SK-N-SH (cell line): ENCODE measurements at regions not wholly inside any gene's neighbourhood (a gene's known extent, or its start where the extent isn't known, plus 50 kb on each side); places are given as distances from the start of the nearest gene placed in this dataset.

Source experiments
- CTCF ChIA-PET: fragments of 300-600, 350-600 bp; formaldehyde crosslinking; extraction: SDS; loops from one replicate; lab custom pipeline; 2021; lab: Yijun Ruan, JAX
- POLR2A ChIA-PET: fragments of 350-600 bp; sonication (Branson Sonifier 250); formaldehyde crosslinking; extraction: SDS; loops from one replicate; lab custom pipeline; 2020; ENCODE audit warnings: antibody characterized with exemption, inconsistent platforms; lab: Yijun Ruan, JAX
- DNase-seq: peaks from one replicate; pipeline ENCODE4 v3.0.0; 2012
- H2AFZ ChIP-seq: fragments of 200-600 bp; sonication (generic); 2 replicates; pipeline ENCODE4 v1.8.1; 2016; ENCODE audit warnings: antibody characterized with exemption, mild to moderate bottlenecking, low read depth
- H3F3A ChIP-seq: fragments of 200-600 bp; sonication (generic); replicated peaks from 2 replicates; pipeline ENCODE3; 2016; ENCODE audit warnings: antibody characterized with exemption, mild to moderate bottlenecking; ENCODE audit not compliant: insufficient read depth
- H3K27ac ChIP-seq, 2 experiments: fragments of 200-500 bp in 1 of 2; fragments of 200-600 bp in 1 of 2; sonication (Bioruptor generic) in 1 of 2; sonication (generic), shearing (Covaris generic) in 1 of 2; 2 replicates each; pipeline versions ENCODE4 v1.5.1 to v1.6.1; 2014 to 2016; ENCODE audit warnings: low read depth in 2 of 2, inconsistent platforms in 1 of 2, low read length in 1 of 2, mild to moderate bottlenecking in 1 of 2, mixed read lengths in 1 of 2
- H3K27me3 ChIP-seq: fragments of 200-600 bp; sonication (generic), shearing (Covaris generic); 2 replicates; pipeline ENCODE4 v1.6.1; 2016; ENCODE audit warnings: mixed run types; ENCODE audit not compliant: insufficient read depth
- H3K36me3 ChIP-seq, 2 experiments: fragments of 200-500 bp in 1 of 2; fragments of 200-600 bp in 1 of 2; sonication (Bioruptor generic) in 1 of 2; sonication (generic) in 1 of 2; replicated peaks in 1 of 2; 2 replicates each; pipeline versions ENCODE3 to v1.5.1; 2014 to 2016; ENCODE audit warnings: low read length in 1 of 2, mild to moderate bottlenecking in 1 of 2; ENCODE audit not compliant: insufficient read depth in 2 of 2, control insufficient read depth in 1 of 2
- H3K4me1 ChIP-seq, 2 experiments: fragments of 200-500 bp in 1 of 2; fragments of 200-600 bp in 1 of 2; sonication (Bioruptor generic) in 1 of 2; sonication (generic), shearing (Covaris generic) in 1 of 2; 2 replicates each; pipeline versions ENCODE4 v1.5.1 to v1.6.1; 2014 to 2016; ENCODE audit warnings: low read depth in 1 of 2, low read length in 1 of 2, mixed run types in 1 of 2; ENCODE audit not compliant: insufficient read depth in 2 of 2, control insufficient read depth in 1 of 2
- H3K4me2 ChIP-seq: fragments of 200-600 bp; sonication (generic), shearing (Covaris generic); 2 replicates; pipeline ENCODE4 v1.6.1; 2017; ENCODE audit warnings: mixed run types
- H3K4me3 ChIP-seq, 2 experiments: fragments of 200-500 bp in 1 of 2; fragments of 200-600 bp in 1 of 2; sonication (Bioruptor generic) in 1 of 2; sonication (generic), shearing (Covaris generic) in 1 of 2; 2 replicates each; pipeline versions ENCODE4 v1.5.1 to v1.8.1; 2014 to 2016; ENCODE audit warnings: low read depth in 2 of 2, inconsistent platforms in 1 of 2, low read length in 1 of 2, mild to moderate bottlenecking in 1 of 2, mixed read lengths in 1 of 2, moderate library complexity in 1 of 2
- H3K79me2 ChIP-seq: fragments of 200-600 bp; sonication (generic); 2 replicates; pipeline ENCODE4 v1.8.1; 2017; ENCODE audit warnings: mild to moderate bottlenecking; ENCODE audit not compliant: insufficient read depth
- H3K9ac ChIP-seq: fragments of 200-600 bp; sonication (generic); 2 replicates; pipeline ENCODE4 v1.6.1; 2017; ENCODE audit warnings: mixed run types
- H3K9me2 ChIP-seq: fragments of 200-600 bp; sonication (generic); 2 replicates; pipeline ENCODE4 v1.6.1; 2017; ENCODE audit warnings: mixed run types
- H3K9me3 ChIP-seq: fragments of 200-600 bp; sonication (generic); 2 replicates; pipeline ENCODE4 v1.6.1; 2017; ENCODE audit warnings: mixed run types, mild to moderate bottlenecking, moderate library complexity
- H4K20me1 ChIP-seq: fragments of 200-600 bp; sonication (generic); 2 replicates; pipeline ENCODE4 v1.6.1; 2017; ENCODE audit warnings: mild to moderate bottlenecking, mixed run types; ENCODE audit not compliant: insufficient read depth
- CHD2 ChIP-seq: fragments of 150-350 bp; IDR thresholded peaks from 2 replicates; pipeline ENCODE4 v1.6.1; 2018; ENCODE audit warnings: low read length; ENCODE audit not compliant: partially characterized antibody
- EP300 ChIP-seq, 2 experiments: IDR thresholded peaks; 2 replicates each; pipeline versions ENCODE4 v1.4.0 to v1.6.1; 2012; ENCODE audit warnings: borderline replicate concordance in 1 of 2, low read depth in 1 of 2, low read length in 1 of 2
- EZH2phosphoT487 ChIP-seq: fragments of 200-600 bp; sonication (generic); IDR thresholded peaks from 2 replicates; pipeline ENCODE4 v1.6.1; 2017; ENCODE audit warnings: low read depth, mixed run types, mild to moderate bottlenecking, antibody characterized with exemption, moderate library complexity, borderline replicate concordance
- FOSL2 ChIP-seq: IDR thresholded peaks from 2 replicates; pipeline ENCODE4 v1.4.0; 2012; ENCODE audit warnings: low read depth, mild to moderate bottlenecking, moderate library complexity, borderline replicate concordance
- FOXJ3 ChIP-seq: sonication (generic); formaldehyde crosslinking; IDR thresholded peaks from 2 replicates; pipeline ENCODE4 v1.5.1; 2020; ENCODE audit warnings: mild to moderate bottlenecking, missing genetic modification reagents
- GABPA ChIP-seq: IDR thresholded peaks from 2 replicates; pipeline ENCODE4 v1.4.0; 2012; ENCODE audit warnings: low read depth, mild to moderate bottlenecking
- GATA2 ChIP-seq: sonication (generic); formaldehyde crosslinking; IDR thresholded peaks from 2 replicates; pipeline ENCODE4 v1.5.0; 2020; ENCODE audit warnings: mild to moderate bottlenecking, missing genetic modification reagents
- JUND ChIP-seq: IDR thresholded peaks from 2 replicates; pipeline ENCODE4 v1.4.0; 2012
- NFIC ChIP-seq: IDR thresholded peaks from 2 replicates; pipeline ENCODE4 v1.4.0; 2012; ENCODE audit warnings: borderline replicate concordance
- NRF1 ChIP-seq: IDR thresholded peaks from 2 replicates; pipeline ENCODE4 v1.6.1; 2012; ENCODE audit warnings: low read depth, mild to moderate bottlenecking, low read length
- RFX5 ChIP-seq: IDR thresholded peaks from 2 replicates; pipeline ENCODE4 v1.6.1; 2012; ENCODE audit warnings: mild to moderate bottlenecking, improper control_type of control experiment, low read length
- RXRA ChIP-seq: IDR thresholded peaks from 2 replicates; pipeline ENCODE4 v1.4.0; 2012; ENCODE audit warnings: low read depth, mild to moderate bottlenecking, borderline replicate concordance
- SMC3 ChIP-seq: IDR thresholded peaks from 2 replicates; pipeline ENCODE4 v1.6.1; 2012; ENCODE audit warnings: low read depth, low read length, improper control_type of control experiment
- TAF1 ChIP-seq: IDR thresholded peaks from 2 replicates; pipeline ENCODE4 v1.6.1; 2012; ENCODE audit warnings: low read depth, mild to moderate bottlenecking, low read length, moderate library complexity, borderline replicate concordance
- YY1 ChIP-seq: IDR thresholded peaks from 2 replicates; pipeline ENCODE4 v1.4.0; 2012; ENCODE audit warnings: low read depth, mild to moderate bottlenecking
- WGBS: methylation state at CpG from one replicate; pipeline ENCODE4 v1.1.6; 2017; ENCODE audit warnings: low lambda C conversion rate; 5-methylcytosine and 5-hydroxymethylcytosine counted together
- TF ChIP-seq, protein P1 (sequence below): fragments of 150-350 bp; IDR thresholded peaks from 2 replicates; pipeline ENCODE4 v1.6.1; 2016; ENCODE audit warnings: mild to moderate bottlenecking, low read depth, low read length
- TF ChIP-seq, protein P2 (sequence below): IDR thresholded peaks from 2 replicates; pipeline ENCODE4 v1.4.0; 2012; ENCODE audit warnings: low read depth, borderline replicate concordance
- TF ChIP-seq, protein P3 (sequence below): fragments of 150-350 bp; IDR thresholded peaks from 2 replicates; pipeline ENCODE4 v1.6.1; 2017; ENCODE audit warnings: antibody characterized with exemption, low read length, low read depth, borderline replicate concordance
- TF ChIP-seq, protein P4 (sequence below): IDR thresholded peaks from 2 replicates; pipeline ENCODE4 v1.6.1; 2012; ENCODE audit warnings: mild to moderate bottlenecking, low read depth, low read length, moderate library complexity
- TF ChIP-seq, protein P5 (sequence below): IDR thresholded peaks from 2 replicates; pipeline ENCODE4 v1.4.0; 2012; ENCODE audit warnings: low read depth
- TF ChIP-seq, protein P6 (sequence below): IDR thresholded peaks from 2 replicates; pipeline ENCODE4 v1.4.0; 2012; ENCODE audit warnings: low read depth, borderline replicate concordance

DNA sequence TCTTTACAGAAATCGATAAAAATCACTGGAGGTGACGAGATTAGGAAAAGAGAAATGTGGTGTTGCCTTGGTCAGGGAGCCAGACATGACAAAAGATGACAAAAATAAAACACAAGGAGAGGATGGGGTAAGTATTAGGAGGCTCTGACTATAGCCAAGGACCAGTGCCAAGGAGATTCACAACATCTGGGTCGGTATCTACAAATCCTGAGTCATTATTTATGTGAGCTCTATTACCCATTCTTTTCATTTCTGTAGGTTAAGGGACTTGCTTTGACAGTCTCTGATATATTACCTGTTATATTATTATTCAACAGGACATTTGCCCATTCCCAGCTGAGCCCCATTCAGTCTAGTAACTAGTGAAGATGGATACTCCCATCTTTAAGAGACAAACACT is 120.8 kb downstream of the TYW3 start (continued):
- TF ChIP-seq NRF1 (no peak), FOSL2 (no peak), RXRA (no peak), FOXJ3 (no peak), CHD2 (no peak), TAF1 (no peak)
- TF ChIP-seq, all 33 proteins: peak for 0

DNA sequence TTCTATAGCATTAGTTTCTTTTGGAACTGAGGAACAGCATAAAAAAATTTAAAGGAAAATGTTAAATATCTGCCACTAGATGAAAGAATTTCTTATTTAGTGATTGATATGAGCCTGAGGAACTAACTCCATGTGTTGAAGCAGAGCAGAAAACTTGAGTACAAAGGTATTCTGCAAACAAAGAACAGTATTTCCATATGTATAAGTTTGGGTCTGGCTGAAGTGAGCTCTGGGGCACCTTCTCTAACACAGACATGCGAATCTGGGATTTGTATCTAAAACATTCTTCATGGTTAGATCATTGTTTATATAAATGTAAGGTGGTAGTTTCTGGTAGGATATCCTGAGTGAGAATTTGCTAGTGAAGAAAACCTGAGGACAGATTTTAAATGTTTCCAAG is 123.2 kb downstream of the TYW3 start:
- H3F3A ChIP-seq: no peaks in the 10 kb centered on the region
- H3K9ac ChIP-seq: no peak overlapping the region
- H3K4me3 ChIP-seq: no peak overlapping the region
- no peak overlapping the region for H3K27ac ChIP-seq
- no peaks in the 10 kb centered on the region for H3K27me3 ChIP-seq
- no peaks in the 10 kb centered on the region for H4K20me1 ChIP-seq
- ChIA-PET POLR2A (no interaction called here), CTCF (no interaction called here)
- H3K4me2 ChIP-seq: no peak overlapping the region
- WGBS: 0% methylated on average over 1 of the region's 1 CpG
- H3K9me3 ChIP-seq: no peaks in the 10 kb centered on the region
- no peaks in the 10 kb centered on the region for H3K4me1 ChIP-seq
- H3K79me2 ChIP-seq: no peaks in the 10 kb centered on the region
- H2AFZ ChIP-seq: no peak overlapping the region
- H3K36me3 ChIP-seq: no peaks in the 10 kb centered on the region
- H3K9me2 ChIP-seq: no peaks in the 10 kb centered on the region
- DNase-seq: no peak
- TF ChIP-seq, protein P1, sequence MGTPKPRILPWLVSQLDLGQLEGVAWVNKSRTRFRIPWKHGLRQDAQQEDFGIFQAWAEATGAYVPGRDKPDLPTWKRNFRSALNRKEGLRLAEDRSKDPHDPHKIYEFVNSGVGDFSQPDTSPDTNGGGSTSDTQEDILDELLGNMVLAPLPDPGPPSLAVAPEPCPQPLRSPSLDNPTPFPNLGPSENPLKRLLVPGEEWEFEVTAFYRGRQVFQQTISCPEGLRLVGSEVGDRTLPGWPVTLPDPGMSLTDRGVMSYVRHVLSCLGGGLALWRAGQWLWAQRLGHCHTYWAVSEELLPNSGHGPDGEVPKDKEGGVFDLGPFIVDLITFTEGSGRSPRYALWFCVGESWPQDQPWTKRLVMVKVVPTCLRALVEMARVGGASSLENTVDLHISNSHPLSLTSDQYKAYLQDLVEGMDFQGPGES: no peak
- no peak for TF ChIP-seq YY1
- TF ChIP-seq, protein P2, sequence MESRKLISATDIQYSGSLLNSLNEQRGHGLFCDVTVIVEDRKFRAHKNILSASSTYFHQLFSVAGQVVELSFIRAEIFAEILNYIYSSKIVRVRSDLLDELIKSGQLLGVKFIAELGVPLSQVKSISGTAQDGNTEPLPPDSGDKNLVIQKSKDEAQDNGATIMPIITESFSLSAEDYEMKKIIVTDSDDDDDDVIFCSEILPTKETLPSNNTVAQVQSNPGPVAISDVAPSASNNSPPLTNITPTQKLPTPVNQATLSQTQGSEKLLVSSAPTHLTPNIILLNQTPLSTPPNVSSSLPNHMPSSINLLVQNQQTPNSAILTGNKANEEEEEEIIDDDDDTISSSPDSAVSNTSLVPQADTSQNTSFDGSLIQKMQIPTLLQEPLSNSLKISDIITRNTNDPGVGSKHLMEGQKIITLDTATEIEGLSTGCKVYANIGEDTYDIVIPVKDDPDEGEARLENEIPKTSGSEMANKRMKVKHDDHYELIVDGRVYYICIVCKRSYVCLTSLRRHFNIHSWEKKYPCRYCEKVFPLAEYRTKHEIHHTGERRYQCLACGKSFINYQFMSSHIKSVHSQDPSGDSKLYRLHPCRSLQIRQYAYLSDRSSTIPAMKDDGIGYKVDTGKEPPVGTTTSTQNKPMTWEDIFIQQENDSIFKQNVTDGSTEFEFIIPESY: no peak
- TF ChIP-seq, protein P3, sequence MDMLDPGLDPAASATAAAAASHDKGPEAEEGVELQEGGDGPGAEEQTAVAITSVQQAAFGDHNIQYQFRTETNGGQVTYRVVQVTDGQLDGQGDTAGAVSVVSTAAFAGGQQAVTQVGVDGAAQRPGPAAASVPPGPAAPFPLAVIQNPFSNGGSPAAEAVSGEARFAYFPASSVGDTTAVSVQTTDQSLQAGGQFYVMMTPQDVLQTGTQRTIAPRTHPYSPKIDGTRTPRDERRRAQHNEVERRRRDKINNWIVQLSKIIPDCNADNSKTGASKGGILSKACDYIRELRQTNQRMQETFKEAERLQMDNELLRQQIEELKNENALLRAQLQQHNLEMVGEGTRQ: no peak
- TF ChIP-seq EZH2phosphoT487: no peak
- no peak for TF ChIP-seq FOXJ3
- no peak for TF ChIP-seq JUND
- TF ChIP-seq, protein P4, sequence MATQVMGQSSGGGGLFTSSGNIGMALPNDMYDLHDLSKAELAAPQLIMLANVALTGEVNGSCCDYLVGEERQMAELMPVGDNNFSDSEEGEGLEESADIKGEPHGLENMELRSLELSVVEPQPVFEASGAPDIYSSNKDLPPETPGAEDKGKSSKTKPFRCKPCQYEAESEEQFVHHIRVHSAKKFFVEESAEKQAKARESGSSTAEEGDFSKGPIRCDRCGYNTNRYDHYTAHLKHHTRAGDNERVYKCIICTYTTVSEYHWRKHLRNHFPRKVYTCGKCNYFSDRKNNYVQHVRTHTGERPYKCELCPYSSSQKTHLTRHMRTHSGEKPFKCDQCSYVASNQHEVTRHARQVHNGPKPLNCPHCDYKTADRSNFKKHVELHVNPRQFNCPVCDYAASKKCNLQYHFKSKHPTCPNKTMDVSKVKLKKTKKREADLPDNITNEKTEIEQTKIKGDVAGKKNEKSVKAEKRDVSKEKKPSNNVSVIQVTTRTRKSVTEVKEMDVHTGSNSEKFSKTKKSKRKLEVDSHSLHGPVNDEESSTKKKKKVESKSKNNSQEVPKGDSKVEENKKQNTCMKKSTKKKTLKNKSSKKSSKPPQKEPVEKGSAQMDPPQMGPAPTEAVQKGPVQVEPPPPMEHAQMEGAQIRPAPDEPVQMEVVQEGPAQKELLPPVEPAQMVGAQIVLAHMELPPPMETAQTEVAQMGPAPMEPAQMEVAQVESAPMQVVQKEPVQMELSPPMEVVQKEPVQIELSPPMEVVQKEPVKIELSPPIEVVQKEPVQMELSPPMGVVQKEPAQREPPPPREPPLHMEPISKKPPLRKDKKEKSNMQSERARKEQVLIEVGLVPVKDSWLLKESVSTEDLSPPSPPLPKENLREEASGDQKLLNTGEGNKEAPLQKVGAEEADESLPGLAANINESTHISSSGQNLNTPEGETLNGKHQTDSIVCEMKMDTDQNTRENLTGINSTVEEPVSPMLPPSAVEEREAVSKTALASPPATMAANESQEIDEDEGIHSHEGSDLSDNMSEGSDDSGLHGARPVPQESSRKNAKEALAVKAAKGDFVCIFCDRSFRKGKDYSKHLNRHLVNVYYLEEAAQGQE: no peak
- no peak for TF ChIP-seq GABPA
- TF ChIP-seq TAF1: no peak
- TF ChIP-seq, protein P5, sequence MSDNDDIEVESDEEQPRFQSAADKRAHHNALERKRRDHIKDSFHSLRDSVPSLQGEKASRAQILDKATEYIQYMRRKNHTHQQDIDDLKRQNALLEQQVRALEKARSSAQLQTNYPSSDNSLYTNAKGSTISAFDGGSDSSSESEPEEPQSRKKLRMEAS: no peak
- TF ChIP-seq EP300 (IDR thresholded peaks at IDR 0.05; ENCODE audit: borderline replicate concordance in 1 of 2, low read depth in 1 of 2, low read length in 1 of 2): no peak
- no peak for TF ChIP-seq SMC3
- TF ChIP-seq GATA2 (CRISPR knock-in tag): no peak
- no peak for TF ChIP-seq NFIC
- TF ChIP-seq RXRA: no peak
- TF ChIP-seq RFX5: no peak
- TF ChIP-seq, protein P6, sequence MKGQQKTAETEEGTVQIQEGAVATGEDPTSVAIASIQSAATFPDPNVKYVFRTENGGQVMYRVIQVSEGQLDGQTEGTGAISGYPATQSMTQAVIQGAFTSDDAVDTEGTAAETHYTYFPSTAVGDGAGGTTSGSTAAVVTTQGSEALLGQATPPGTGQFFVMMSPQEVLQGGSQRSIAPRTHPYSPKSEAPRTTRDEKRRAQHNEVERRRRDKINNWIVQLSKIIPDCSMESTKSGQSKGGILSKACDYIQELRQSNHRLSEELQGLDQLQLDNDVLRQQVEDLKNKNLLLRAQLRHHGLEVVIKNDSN: no peak
- TF ChIP-seq FOSL2: no peak
- no peak for TF ChIP-seq CHD2
- TF ChIP-seq, all 33 proteins: peak for 0
